SKM-1 (cell line): ENCODE measurements at regions not wholly inside any gene's neighbourhood (a gene's known extent, or its start where the extent isn't known, plus 50 kb on each side); places are given as distances from the start of the nearest gene placed in this dataset.
"Not testable (repeated sequence)": the region's sequence is repeated elsewhere in the genome, so short reads cannot be mapped to it uniquely, and the experiment has no call there.

Experiments used
- DNase-seq: peaks from one replicate; lab custom pipeline; 2025; ENCODE audit not compliant: unreplicated experiment; lab: John Stamatoyannopoulos, UW

GRCh38 chr4:77438549-77438948 lies 167.1 kb upstream of the CXCL13 start:
- DNase-seq: no peak

GRCh38 chr4:77443941-77444340 lies 161.7 kb upstream of the CXCL13 start:
- DNase-seq: no peak

GRCh38 chr4:77445823-77446222 lies 159.8 kb upstream of the CXCL13 start:
- DNase-seq: no peak

- DNase-seq: no peak
Measured at GRCh38 chr4:77446601-77447000, 159.0 kb upstream of the CXCL13 start.

- no peak for DNase-seq
Measured at GRCh38 chr4:77449171-77449570, 156.4 kb upstream of the CXCL13 start.

GRCh38 chr4:77450006-77450405 lies 155.6 kb upstream of the CXCL13 start:
- no peak for DNase-seq

- no peak for DNase-seq
Measured at GRCh38 chr4:77451530-77451929, 154.1 kb upstream of the CXCL13 start.

- not testable (repeated sequence) for DNase-seq
Measured at GRCh38 chr4:77452117-77452516, 153.5 kb upstream of the CXCL13 start.

GRCh38 chr4:77453911-77454310 lies 151.7 kb upstream of the CXCL13 start:
- DNase-seq: no peak

GRCh38 chr4:77454858-77455257 lies 150.8 kb upstream of the CXCL13 start:
- DNase-seq: no peak

- not testable (repeated sequence) for DNase-seq
Measured at GRCh38 chr4:77464100-77464499, 141.5 kb upstream of the CXCL13 start.

GRCh38 chr4:77465271-77465670 lies 140.3 kb upstream of the CXCL13 start:
- DNase-seq: no peak

GRCh38 chr4:77466430-77466829 lies 139.2 kb upstream of the CXCL13 start:
- DNase-seq: no peak

- DNase-seq: no peak
Measured at GRCh38 chr4:77471821-77472495, 133.7 kb upstream of the CXCL13 start.

GRCh38 chr4:77473509-77473908 lies 132.1 kb upstream of the CXCL13 start:
- peak; percentile 19 for DNase-seq

- DNase-seq: no peak
Measured at GRCh38 chr4:77481856-77482255, 123.8 kb upstream of the CXCL13 start.

- no peak for DNase-seq
Measured at GRCh38 chr4:77488882-77489281, 116.7 kb upstream of the CXCL13 start.

GRCh38 chr4:77493120-77493752 lies 112.4 kb upstream of the CXCL13 start:
- DNase-seq: no peak

- DNase-seq: no peak
Measured at GRCh38 chr4:77493829-77494551, 111.6 kb upstream of the CXCL13 start.

- no peak for DNase-seq
Measured at GRCh38 chr4:77496457-77496856, 109.2 kb upstream of the CXCL13 start.

- DNase-seq: no peak
Measured at GRCh38 chr4:77500801-77501200, 104.8 kb upstream of the CXCL13 start.

- DNase-seq: no peak
Measured at GRCh38 chr4:77501240-77501639, 104.4 kb upstream of the CXCL13 start.
